Endothelial cell (in vitro differentiated cells): ENCODE measurements at regions not wholly inside any gene's neighbourhood (a gene's known extent, or its start where the extent isn't known, plus 50 kb on each side); places are given as distances from the start of the nearest gene placed in this dataset.

Source experiments
- DNase-seq: peaks from one replicate; pipeline ENCODE4 v3.0.0; 2021; ENCODE audit warnings: low spot score
- H3K27ac Mint-ChIP-seq: one replicate; pipeline ENCODE4 v1.8.0; 2021; ENCODE audit warnings: mixed read lengths, inconsistent platforms; ENCODE audit not compliant: unreplicated experiment
- H3K27me3 Mint-ChIP-seq: one replicate; pipeline ENCODE4 v1.8.0; 2021; ENCODE audit warnings: mild to moderate bottlenecking, moderate library complexity, mixed read lengths, inconsistent platforms; ENCODE audit not compliant: unreplicated experiment
- H3K36me3 Mint-ChIP-seq: one replicate; pipeline ENCODE4 v1.8.0; 2021; ENCODE audit warnings: mild to moderate bottlenecking, low read depth, mixed read lengths, inconsistent platforms; ENCODE audit not compliant: unreplicated experiment
- H3K4me1 Mint-ChIP-seq: one replicate; pipeline ENCODE4 v1.8.0; 2021; ENCODE audit warnings: mild to moderate bottlenecking, mixed read lengths, inconsistent platforms; ENCODE audit not compliant: unreplicated experiment
- H3K4me3 Mint-ChIP-seq: one replicate; pipeline ENCODE4 v1.8.0; 2021; ENCODE audit warnings: mild to moderate bottlenecking, mixed read lengths, inconsistent platforms; ENCODE audit not compliant: unreplicated experiment
- H3K9me3 Mint-ChIP-seq: one replicate; pipeline ENCODE4 v1.8.0; 2021; ENCODE audit warnings: mixed read lengths, inconsistent platforms; ENCODE audit not compliant: unreplicated experiment
- TF ChIP-seq, protein P1 (sequence below): fragments of 200-600 bp; sonication (generic); IDR thresholded peaks from one replicate; pipeline ENCODE4 v1.5.0; 2021; ENCODE audit warnings: antibody characterized with exemption; ENCODE audit not compliant: unreplicated experiment

DNA sequence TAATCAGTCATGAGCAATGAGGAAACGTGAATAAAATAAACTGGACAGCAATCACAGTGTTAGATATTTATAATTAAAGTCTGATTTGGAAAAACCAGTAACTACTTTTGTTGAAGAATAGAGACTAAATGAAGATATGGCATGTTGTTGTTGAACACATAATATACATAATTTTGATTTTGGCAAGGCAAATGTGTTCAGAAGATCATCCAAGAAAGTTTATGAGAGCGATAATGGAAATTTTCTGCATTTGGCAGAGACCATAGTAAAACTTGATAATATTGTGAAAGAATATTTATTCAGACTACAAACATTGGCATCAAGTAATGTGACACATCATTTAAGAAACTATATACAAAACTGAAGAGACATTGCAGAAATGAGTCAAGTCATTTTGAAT, 620.7 kb downstream of the TMA16 start:
- Mint-ChIP-seq H3K9me3 (no peaks in the 10 kb centered on the region), H3K4me3 (no peak overlapping the region), H3K4me1 (no peaks in the 10 kb centered on the region), H3K36me3 (no peaks in the 10 kb centered on the region), H3K27ac (no peak overlapping the region), H3K27me3 (no peaks in the 10 kb centered on the region)
- DNase-seq, result no peak
- TF ChIP-seq, protein P1, sequence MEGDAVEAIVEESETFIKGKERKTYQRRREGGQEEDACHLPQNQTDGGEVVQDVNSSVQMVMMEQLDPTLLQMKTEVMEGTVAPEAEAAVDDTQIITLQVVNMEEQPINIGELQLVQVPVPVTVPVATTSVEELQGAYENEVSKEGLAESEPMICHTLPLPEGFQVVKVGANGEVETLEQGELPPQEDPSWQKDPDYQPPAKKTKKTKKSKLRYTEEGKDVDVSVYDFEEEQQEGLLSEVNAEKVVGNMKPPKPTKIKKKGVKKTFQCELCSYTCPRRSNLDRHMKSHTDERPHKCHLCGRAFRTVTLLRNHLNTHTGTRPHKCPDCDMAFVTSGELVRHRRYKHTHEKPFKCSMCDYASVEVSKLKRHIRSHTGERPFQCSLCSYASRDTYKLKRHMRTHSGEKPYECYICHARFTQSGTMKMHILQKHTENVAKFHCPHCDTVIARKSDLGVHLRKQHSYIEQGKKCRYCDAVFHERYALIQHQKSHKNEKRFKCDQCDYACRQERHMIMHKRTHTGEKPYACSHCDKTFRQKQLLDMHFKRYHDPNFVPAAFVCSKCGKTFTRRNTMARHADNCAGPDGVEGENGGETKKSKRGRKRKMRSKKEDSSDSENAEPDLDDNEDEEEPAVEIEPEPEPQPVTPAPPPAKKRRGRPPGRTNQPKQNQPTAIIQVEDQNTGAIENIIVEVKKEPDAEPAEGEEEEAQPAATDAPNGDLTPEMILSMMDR, result no peak

DNA sequence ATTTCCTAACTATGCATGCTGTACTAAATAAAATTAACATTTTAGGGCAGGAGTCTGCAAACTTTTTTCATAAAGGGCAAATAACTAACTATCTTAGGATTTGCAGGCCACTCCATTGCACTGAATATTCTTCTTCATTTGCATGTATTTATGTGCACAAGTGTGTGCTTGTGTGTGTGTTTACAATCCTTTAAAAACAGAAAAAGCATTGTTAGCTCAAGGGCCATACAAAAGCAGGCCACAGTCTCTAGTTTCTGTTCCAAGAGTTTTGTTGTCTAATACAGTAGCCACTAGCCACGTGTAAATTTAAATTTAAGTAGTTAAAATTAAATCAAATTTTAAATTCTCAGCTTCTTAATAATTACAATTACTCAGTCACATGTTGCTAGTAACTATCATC, 621.8 kb downstream of the TMA16 start:
- H3K4me1 Mint-ChIP-seq, result no peaks in the 10 kb centered on the region

DNA sequence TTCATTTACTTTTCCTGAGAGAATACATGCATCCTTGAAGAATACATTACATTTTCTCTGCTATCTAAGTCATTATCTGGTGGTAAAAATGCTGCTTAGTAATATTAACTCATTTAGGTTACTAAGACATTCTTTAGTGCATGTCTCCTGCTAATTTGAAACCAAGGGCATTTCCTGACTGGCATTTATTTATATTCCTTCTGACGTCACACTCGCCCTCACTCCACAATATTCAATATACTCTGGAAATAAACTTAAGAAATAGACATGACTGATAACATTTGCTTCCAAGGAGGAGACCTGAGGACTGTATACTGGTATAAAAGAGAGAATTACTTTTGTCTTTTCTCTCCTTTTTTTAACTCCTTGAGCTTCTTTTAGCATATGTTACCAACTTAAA, 619.5 kb upstream of the SMIM31 start:
- no peaks in the 10 kb centered on the region for H3K27me3 Mint-ChIP-seq
- H3K9me3 Mint-ChIP-seq, result no peaks in the 10 kb centered on the region
- H3K4me1 Mint-ChIP-seq, result no peaks in the 10 kb centered on the region
- TF ChIP-seq, protein P1, result no peak
- H3K27ac Mint-ChIP-seq, result no peak overlapping the region
- H3K4me3 Mint-ChIP-seq, result no peak overlapping the region
- no peak for DNase-seq
- H3K36me3 Mint-ChIP-seq, result no peaks in the 10 kb centered on the region

More for the DNA sequence above, 621.8 kb downstream of the TMA16 start:
- no peak overlapping the region for H3K4me3 Mint-ChIP-seq
- TF ChIP-seq, protein P1, result no peak
- no peaks in the 10 kb centered on the region for H3K36me3 Mint-ChIP-seq
- no peaks in the 10 kb centered on the region for H3K27me3 Mint-ChIP-seq
- no peak overlapping the region for H3K27ac Mint-ChIP-seq
- H3K9me3 Mint-ChIP-seq, result no peaks in the 10 kb centered on the region
- no peak for DNase-seq

DNA sequence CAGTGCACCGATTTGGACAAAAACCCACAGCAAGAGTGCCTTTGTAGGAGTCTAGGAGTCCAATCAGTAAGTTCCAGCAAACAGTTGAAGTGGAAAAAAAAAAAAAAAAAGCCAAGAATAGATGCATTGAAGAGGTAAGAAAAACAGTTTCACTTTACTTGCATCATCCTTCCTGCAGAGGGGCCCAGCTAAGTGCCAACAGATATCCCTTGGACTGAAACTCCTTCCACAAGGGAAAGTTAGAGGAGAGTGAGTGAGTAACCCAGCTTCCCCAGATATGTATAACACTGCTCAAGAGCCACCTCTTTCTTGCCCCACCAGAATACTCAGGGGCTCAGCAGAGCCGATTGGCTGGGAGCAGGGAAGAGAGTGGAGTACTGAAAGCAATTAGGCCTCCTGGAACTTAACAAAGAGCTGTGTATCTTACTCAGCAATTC, 617.7 kb upstream of the SMIM31 start:
- Mint-ChIP-seq H3K27me3 (no peaks in the 10 kb centered on the region), H3K36me3 (no peaks in the 10 kb centered on the region), H3K9me3 (no peaks in the 10 kb centered on the region), H3K27ac (no peak overlapping the region), H3K4me3 (no peak overlapping the region), H3K4me1 (no peaks in the 10 kb centered on the region)
- TF ChIP-seq, protein P1, result no peak
- no peak for DNase-seq

DNA sequence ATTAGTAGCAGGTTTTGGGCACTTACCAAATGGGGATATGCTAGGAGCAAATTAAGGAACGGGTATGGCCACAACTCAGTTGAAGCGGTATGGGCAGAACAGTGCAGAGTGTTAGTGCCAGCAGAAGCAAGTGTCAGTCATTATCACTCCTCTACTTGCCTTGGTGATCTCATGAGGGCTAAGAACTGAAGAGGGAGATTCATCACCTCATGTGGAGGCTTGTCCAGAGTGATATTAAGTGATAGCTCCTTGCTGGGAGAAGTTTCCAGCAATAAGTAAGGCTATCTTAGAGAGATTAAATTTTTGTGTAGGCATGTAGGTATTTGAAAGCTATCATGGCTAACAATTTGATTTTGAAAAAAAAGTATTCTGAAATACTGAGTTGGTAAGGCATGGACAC, 615.4 kb upstream of the SMIM31 start:
- no peak overlapping the region for H3K4me3 Mint-ChIP-seq
- no peaks in the 10 kb centered on the region for H3K4me1 Mint-ChIP-seq
- no peak overlapping the region for H3K27ac Mint-ChIP-seq
- no peaks in the 10 kb centered on the region for H3K36me3 Mint-ChIP-seq
- TF ChIP-seq, protein P1, result no peak
- no peak for DNase-seq
- H3K27me3 Mint-ChIP-seq, result no peaks in the 10 kb centered on the region
- no peaks in the 10 kb centered on the region for H3K9me3 Mint-ChIP-seq
